KMS-11 (cell line): ENCODE measurements at regions not wholly inside any gene's neighbourhood (a gene's known extent, or its start where the extent isn't known, plus 50 kb on each side); places are given as distances from the start of the nearest gene placed in this dataset.
A peak's percentile ranks its signal among the peaks of the same experiment; 100 is the strongest.

Experiments
- H2AFZ ChIP-seq: fragments of 200-600 bp; sonication (generic); 2 replicates; pipeline ENCODE4 v1.6.1; 2016; ENCODE audit warnings: antibody characterized with exemption, mixed run types, low read depth
- H3K27ac ChIP-seq: fragments of 200-600 bp; sonication (generic); 2 replicates; pipeline ENCODE4 v1.6.1; 2016; ENCODE audit warnings: mild to moderate bottlenecking, mixed run types
- H3K27me3 ChIP-seq: fragments of 200-600 bp; sonication (generic); 2 replicates; pipeline ENCODE4 v1.6.1; 2017; ENCODE audit warnings: mild to moderate bottlenecking, low read depth, mixed run types, moderate library complexity; ENCODE audit not compliant: insufficient read depth
- H3K36me3 ChIP-seq: fragments of 200-600 bp; sonication (generic); 2 replicates; pipeline ENCODE4 v1.6.1; 2017; ENCODE audit warnings: mild to moderate bottlenecking, mixed run types; ENCODE audit not compliant: insufficient read depth
- H3K4me1 ChIP-seq: fragments of 200-600 bp; sonication (generic); 2 replicates; pipeline ENCODE4 v1.6.1; 2016; ENCODE audit warnings: mild to moderate bottlenecking, low read depth, mixed run types; ENCODE audit not compliant: poor library complexity, severe bottlenecking
- H3K4me2 ChIP-seq: fragments of 200-600 bp; sonication (generic); 2 replicates; pipeline ENCODE4 v1.7.0; 2016; ENCODE audit warnings: mild to moderate bottlenecking, mixed run types
- H3K4me3 ChIP-seq: fragments of 200-600 bp; sonication (generic); IDR thresholded peaks from 2 replicates; pipeline ENCODE4 v1.6.1; 2017; ENCODE audit warnings: low read depth, low read length, mixed read lengths; ENCODE audit not compliant: insufficient read depth
- H3K79me2 ChIP-seq: fragments of 200-600 bp; sonication (generic); 2 replicates; pipeline ENCODE4 v1.6.1; 2016; ENCODE audit warnings: low read depth, mixed run types; ENCODE audit not compliant: insufficient read depth
- H3K9ac ChIP-seq: fragments of 200-600 bp; sonication (generic); 2 replicates; pipeline ENCODE4 v1.6.1; 2016; ENCODE audit warnings: mild to moderate bottlenecking, mixed run types
- H4K20me1 ChIP-seq: fragments of 200-600 bp; sonication (generic); 2 replicates; pipeline ENCODE4 v1.6.1; 2016; ENCODE audit warnings: mild to moderate bottlenecking, mixed run types; ENCODE audit not compliant: insufficient read depth
- TF ChIP-seq, protein P1 (sequence below): fragments of 200-600 bp; sonication (generic); conservative IDR thresholded peaks from 2 replicates; pipeline ENCODE4 v1.6.1; 2017; ENCODE audit warnings: low read depth, mild to moderate bottlenecking, antibody characterized with exemption, low read length, moderate library complexity, mixed read lengths

GRCh38 chr14:56894591-56894991 is 84.3 kb upstream of the OTX2 start:
- no peaks in the 10 kb centered on the region for H3K27me3 ChIP-seq

DNA sequence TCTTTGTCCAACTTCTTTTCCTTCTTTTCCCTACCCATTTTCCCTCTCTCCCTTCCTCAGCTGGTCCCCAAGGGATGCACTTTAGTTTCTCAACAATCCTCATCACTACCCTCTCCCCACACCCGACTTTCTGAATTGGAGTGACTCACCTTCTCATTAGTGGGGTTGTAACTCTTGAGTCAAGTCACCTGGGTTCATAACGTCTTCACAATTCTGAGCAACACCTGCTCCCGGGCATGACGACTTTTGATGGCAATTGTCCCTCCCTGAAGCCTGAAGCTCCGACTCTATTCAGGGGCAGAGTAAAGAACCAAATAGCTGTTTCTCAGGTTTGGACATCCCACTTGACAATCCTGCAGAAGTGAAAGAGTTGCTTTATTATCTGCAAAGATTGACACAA is 82.7 kb upstream of the OTX2 start:
- TF ChIP-seq, protein P1, sequence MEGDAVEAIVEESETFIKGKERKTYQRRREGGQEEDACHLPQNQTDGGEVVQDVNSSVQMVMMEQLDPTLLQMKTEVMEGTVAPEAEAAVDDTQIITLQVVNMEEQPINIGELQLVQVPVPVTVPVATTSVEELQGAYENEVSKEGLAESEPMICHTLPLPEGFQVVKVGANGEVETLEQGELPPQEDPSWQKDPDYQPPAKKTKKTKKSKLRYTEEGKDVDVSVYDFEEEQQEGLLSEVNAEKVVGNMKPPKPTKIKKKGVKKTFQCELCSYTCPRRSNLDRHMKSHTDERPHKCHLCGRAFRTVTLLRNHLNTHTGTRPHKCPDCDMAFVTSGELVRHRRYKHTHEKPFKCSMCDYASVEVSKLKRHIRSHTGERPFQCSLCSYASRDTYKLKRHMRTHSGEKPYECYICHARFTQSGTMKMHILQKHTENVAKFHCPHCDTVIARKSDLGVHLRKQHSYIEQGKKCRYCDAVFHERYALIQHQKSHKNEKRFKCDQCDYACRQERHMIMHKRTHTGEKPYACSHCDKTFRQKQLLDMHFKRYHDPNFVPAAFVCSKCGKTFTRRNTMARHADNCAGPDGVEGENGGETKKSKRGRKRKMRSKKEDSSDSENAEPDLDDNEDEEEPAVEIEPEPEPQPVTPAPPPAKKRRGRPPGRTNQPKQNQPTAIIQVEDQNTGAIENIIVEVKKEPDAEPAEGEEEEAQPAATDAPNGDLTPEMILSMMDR, result no peak
- no peak overlapping the region for H3K27ac ChIP-seq

More at GRCh38 chr14:56894591-56894991, 84.3 kb upstream of the OTX2 start:
- no peaks in the 10 kb centered on the region for H3K36me3 ChIP-seq
- TF ChIP-seq, protein P1, result no peak
- peaks cover 28% of the 10 kb centered on the region for H3K4me1 ChIP-seq
- no peak overlapping the region for H3K9ac ChIP-seq
- H3K4me2 ChIP-seq, result no peak overlapping the region
- no peak overlapping the region for H2AFZ ChIP-seq
- no peak overlapping the region for H3K27ac ChIP-seq
- no peaks in the 10 kb centered on the region for H3K79me2 ChIP-seq
- no peaks in the 10 kb centered on the region for H4K20me1 ChIP-seq
- H3K4me3 ChIP-seq, result no peak overlapping the region

DNA sequence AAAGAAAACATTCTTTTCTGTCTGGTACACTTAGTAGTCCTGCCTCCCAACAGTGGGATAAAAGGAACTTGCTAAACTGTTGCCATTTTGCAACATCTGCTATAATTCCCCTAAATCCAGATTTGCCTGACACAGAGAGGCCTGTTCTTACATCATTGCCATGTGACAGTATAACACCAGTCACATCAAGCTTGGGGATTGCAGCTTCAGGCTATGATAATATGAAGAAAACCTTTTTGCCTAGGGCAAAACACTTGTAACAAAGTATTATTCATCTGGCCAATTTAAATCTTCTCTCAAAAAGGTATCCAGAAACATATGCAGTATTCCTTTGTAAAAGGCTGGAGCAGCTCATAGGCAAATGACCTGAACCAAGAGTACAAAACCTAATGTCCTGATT is 80.9 kb upstream of the OTX2 start:
- no peaks in the 10 kb centered on the region for H3K27me3 ChIP-seq
- no peaks in the 10 kb centered on the region for H3K36me3 ChIP-seq
- no peaks in the 10 kb centered on the region for H4K20me1 ChIP-seq
- H2AFZ ChIP-seq, result peak overlapping the region; percentile 18; the same call in 1 of the 2 replicates
- no peaks in the 10 kb centered on the region for H3K79me2 ChIP-seq
- no peak overlapping the region for H3K9ac ChIP-seq
- no peak overlapping the region for H3K4me3 ChIP-seq
- no peak overlapping the region for H3K27ac ChIP-seq
- H3K4me2 ChIP-seq, result no peak overlapping the region; the same call in 1 of the 2 replicates
- H3K4me1 ChIP-seq, result peaks cover 36% of the 10 kb centered on the region
- TF ChIP-seq, protein P1, result no peak

More for the DNA sequence above, 82.7 kb upstream of the OTX2 start:
- no peak overlapping the region for H3K4me2 ChIP-seq
- no peaks in the 10 kb centered on the region for H4K20me1 ChIP-seq
- H3K36me3 ChIP-seq, result no peaks in the 10 kb centered on the region
- peaks cover 36% of the 10 kb centered on the region for H3K4me1 ChIP-seq
- H3K4me3 ChIP-seq, result no peak overlapping the region
- H3K79me2 ChIP-seq, result no peaks in the 10 kb centered on the region
- H3K9ac ChIP-seq, result no peak overlapping the region
- no peaks in the 10 kb centered on the region for H3K27me3 ChIP-seq
- no peak overlapping the region for H2AFZ ChIP-seq

GRCh38 chr14:56889705-56890104 is 79.4 kb upstream of the OTX2 start:
- TF ChIP-seq, protein P1, result no peak
- H3K4me2 ChIP-seq, result no peak overlapping the region
- peaks cover 36% of the 10 kb centered on the region for H3K4me1 ChIP-seq
- H3K4me3 ChIP-seq, result no peak overlapping the region
- no peaks in the 10 kb centered on the region for H4K20me1 ChIP-seq
- no peak overlapping the region for H2AFZ ChIP-seq
- no peaks in the 10 kb centered on the region for H3K79me2 ChIP-seq
- H3K36me3 ChIP-seq, result no peaks in the 10 kb centered on the region
- H3K27me3 ChIP-seq, result no peaks in the 10 kb centered on the region
- no peak overlapping the region for H3K27ac ChIP-seq
- H3K9ac ChIP-seq, result no peak overlapping the region
